Right ventricle myocardium inferior (tissue), 1 donor: ENCODE measurements at regions not wholly inside any gene's neighbourhood (a gene's known extent, or its start where the extent isn't known, plus 50 kb on each side); places are given as distances from the start of the nearest gene placed in this dataset.
"Not testable (repeated sequence)": the region's sequence is repeated elsewhere in the genome, so short reads cannot be mapped to it uniquely, and the experiment has no call there.

Experiments used
- ATAC-seq: fragments of 200-7000 bp; cut with Tn5 transposase; one replicate; pipeline ENCODE4 v1.9.1; 2020; ENCODE audit warnings: mild to moderate bottlenecking, moderate library complexity
- DNase-seq: peaks from one replicate; pipeline ENCODE4 v3.0.0; 2021; ENCODE audit errors: missing footprints
- intact Hi-C: fragments of 100-400 bp; cut with DNase I; formaldehyde crosslinking; loops from one replicate; pipeline ENCODE4 v1.11.0; 2022
- donor health status: DM: no; HTN: yes; CAD: no; lungs with severe emphysema.

- no peak for ATAC-seq
- intact Hi-C loops: no loop called here
Measured at GRCh38 chr18:10168477-10168876, 254.7 kb downstream of the VAPA start.

GRCh38 chr18:10169064-10169562 lies 255.3 kb downstream of the VAPA start:
- DNase-seq (no peak), ATAC-seq (no peak)
- intact Hi-C loops: no loop called here

More at GRCh38 chr18:10168477-10168876, 254.7 kb downstream of the VAPA start:
- no peak for DNase-seq

- intact Hi-C loops: no loop called here
- ATAC-seq (no peak), DNase-seq (no peak)
Measured at GRCh38 chr18:10169814-10170213, 256.0 kb downstream of the VAPA start.

DNA sequence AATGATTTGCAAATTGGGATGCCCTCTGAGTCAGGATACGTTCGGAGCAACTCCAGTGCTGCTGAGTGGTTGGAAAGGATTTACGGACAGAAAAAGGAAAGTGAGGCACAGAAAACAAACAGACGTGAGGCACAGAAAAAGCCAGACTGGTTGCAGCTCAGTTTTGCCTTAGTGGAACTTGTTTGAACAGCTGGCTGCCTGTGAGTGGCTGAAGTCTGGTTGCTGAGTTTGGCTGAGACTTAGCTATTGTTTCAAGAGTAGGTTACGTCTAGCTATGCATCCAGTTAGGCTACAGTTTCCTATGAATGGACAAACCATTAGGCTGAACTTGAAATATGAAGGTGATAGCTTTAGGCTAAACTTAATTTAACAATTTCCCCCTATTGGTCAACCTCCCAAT lies 256.6 kb downstream of the VAPA start:
- DNase-seq (no peak), ATAC-seq (no peak)
- intact Hi-C loops: no loop called here

- intact Hi-C loops: not testable (repeated sequence)
Measured at GRCh38 chr18:10175333-10175732, 261.5 kb downstream of the VAPA start.

GRCh38 chr18:10179326-10179725 lies 265.5 kb downstream of the VAPA start:
- intact Hi-C loops, DNase-seq, ATAC-seq: not testable (repeated sequence)

More at GRCh38 chr18:10175333-10175732, 261.5 kb downstream of the VAPA start:
- not testable (repeated sequence) for DNase-seq, ATAC-seq

- no peak for ATAC-seq
Measured at GRCh38 chr18:10182009-10182624, 268.3 kb downstream of the VAPA start.

DNA sequence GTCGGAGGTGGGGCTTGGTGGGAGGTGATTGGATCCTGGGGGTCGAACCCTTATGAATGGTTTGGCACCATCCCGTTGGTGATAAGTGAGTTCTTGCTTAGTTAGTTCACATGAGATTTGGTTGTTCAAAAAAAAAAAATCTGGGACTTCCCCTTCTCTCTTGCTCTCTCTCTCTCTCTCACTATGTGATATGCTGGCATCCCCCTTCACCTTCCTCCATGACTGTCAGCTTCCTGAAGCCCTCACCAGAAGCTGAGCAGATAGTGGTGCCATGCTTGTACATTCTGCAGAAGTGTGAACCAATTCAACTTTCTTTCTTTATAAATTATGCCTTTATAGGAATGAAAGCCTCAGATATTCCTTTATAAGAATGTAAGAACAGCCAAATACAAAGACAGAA lies 269.7 kb upstream of the APCDD1 start:
- no peak for ATAC-seq
- no peak for DNase-seq
- intact Hi-C loops: loop anchor here (5.0 kb wide), 1 partner anchor 142 kb away; no protein-coding TSS in a partner anchor

More at GRCh38 chr18:10182009-10182624, 268.3 kb downstream of the VAPA start:
- no peak for DNase-seq
- intact Hi-C loops: no loop called here

- ATAC-seq (peak; percentile 92), DNase-seq (no peak)
- intact Hi-C loops: loop anchor here (5.0 kb wide), 1 partner anchor 147 kb away; no protein-coding TSS in a partner anchor
Measured at GRCh38 chr18:10188971-10189810, 265.2 kb upstream of the APCDD1 start.

GRCh38 chr18:10190564-10190963 lies 263.9 kb upstream of the APCDD1 start:
- DNase-seq (no peak), ATAC-seq (no peak)
- intact Hi-C loops: no loop called here

- ATAC-seq: no peak
- intact Hi-C loops: no loop called here
- no peak for DNase-seq
Measured at GRCh38 chr18:10193444-10193843, 261.0 kb upstream of the APCDD1 start.

- no peak for DNase-seq
- intact Hi-C loops: no loop called here
- ATAC-seq: no peak
Measured at GRCh38 chr18:10194592-10194991, 259.8 kb upstream of the APCDD1 start.

DNA sequence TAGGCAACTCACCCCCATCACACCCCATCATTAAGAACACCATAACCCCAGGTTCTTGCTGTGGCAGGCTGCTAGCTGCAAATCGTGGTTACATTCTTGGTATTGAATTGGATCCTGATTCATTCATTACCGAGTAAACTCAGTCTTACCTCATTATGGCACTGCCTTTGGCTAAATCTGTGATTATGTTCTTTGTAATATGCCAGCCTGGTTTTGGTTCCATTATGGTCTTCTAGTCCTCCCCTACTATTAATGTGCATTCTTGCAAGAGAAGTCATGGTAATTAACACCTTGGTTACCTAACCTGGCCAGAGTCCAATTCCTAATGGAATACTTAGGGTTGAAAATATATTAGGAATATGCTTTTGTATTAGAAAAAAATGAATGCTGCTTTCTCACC lies 258.9 kb upstream of the APCDD1 start:
- ATAC-seq: no peak
- DNase-seq: no peak
- intact Hi-C loops: no loop called here

DNA sequence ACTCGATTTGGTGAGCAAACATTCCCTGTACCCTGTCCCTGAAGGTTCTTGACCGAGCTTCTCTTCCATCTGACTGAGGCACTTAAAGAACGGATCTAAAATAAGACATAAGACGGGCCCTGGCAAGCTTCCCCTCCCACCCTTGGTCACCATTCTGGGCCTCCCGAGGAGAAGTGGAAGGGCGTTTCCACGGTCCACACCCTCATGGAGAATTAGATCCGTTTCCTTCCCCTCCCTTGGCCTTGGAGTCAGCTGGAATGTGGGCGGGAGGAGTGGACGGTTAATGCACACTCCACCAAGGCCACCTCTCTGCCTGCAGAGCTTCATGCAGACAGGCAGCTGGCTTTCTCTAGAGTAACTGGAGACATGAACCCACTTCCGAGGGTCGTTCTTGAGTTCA lies 257.3 kb upstream of the APCDD1 start:
- peak; percentile 43 for ATAC-seq
- intact Hi-C loops: no loop called here
- DNase-seq: no peak

DNA sequence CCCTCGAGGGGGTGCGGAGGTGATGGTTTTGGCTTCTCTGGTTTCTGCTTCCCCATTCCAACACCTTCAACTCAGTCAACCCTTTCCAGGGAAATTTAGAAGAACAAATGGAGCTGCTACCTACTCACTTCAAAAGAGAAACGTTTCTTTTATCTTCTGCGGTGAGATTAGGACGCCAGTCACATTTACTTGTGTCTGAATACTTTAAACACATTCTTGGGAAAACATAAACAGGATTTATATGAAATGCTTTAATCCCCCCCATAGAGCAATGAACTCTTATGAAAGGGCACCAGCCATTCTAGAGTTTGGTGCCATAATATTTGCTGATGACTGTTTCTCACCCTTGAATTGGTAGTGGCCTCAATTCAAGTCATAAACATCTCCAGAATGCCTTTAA lies 253.2 kb upstream of the APCDD1 start:
- DNase-seq (no peak), ATAC-seq (no peak)
- intact Hi-C loops: no loop called here

DNA sequence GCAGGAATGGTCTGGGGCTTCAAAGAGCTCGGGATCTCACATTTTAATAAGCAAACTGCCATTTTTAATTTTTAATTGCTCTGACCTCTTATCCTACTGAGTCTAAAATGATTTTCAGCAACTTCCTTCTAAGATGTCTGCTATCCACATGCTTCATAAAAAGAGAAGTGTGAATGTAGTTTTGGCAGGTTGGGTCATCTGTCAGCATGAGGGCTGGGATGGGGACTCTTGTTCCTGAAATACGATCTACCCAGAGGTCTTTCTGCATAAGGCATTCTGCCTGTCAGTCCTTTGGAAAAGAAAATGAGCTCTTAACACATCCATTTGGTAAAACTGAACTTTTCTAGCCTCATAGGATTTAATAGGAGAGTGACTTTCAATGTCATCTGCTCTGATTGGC lies 252.8 kb upstream of the APCDD1 start:
- ATAC-seq (no peak), DNase-seq (no peak)
- intact Hi-C loops: no loop called here

GRCh38 chr18:10202845-10203321 lies 251.6 kb upstream of the APCDD1 start:
- DNase-seq: no peak
- intact Hi-C loops: no loop called here
- ATAC-seq: no peak

DNA sequence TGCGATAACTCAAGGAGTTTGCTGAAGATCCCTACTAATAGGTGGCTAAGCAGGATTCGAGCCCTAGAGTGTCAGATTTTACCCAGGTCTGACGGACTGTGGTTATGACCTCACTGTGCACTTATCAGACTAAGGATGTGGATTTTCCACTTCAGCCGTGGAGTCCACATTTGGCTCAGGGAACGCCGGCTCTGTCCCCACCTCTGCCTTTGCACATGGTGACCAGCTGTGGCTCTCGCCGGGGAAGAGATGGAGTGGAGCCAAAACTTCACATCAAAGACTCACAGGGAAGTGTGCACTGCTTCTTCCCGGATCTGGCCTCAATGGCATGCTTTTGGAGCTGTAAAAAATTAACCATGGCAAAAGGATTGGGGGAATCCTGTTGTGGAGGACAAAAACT lies 249.3 kb upstream of the APCDD1 start:
- no peak for DNase-seq
- peak; percentile 61 for ATAC-seq
- intact Hi-C loops: no loop called here

DNA sequence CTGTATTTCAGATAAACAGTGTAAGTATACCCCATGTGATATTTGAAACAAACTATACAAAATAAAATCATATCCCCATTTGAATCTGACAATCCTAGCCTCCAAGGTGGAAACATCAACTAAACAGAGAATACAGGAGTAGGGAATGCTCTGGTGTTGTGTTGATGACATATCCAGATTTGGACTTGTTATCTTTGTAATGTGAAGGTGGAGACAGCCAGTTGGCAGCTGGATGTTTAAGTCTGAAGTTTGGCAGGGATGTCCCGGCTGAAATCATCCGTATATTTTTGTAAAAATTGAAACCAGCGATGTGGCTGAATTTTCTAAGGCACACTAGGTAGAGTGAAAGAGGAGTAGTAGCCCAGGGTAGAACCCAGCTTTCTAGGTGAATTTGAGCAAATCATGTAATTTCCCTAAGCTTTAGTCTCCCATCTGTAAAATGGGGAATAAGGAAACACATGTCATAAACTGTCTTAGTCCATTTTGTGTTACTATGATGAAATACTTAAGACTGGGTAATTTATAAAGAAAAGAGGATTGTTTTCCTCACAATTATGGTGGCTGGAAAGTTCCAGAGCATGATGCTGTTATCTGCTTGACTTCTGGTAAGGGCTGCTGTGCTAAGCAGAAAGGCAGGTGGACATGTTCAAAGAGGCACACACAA lies 246.6 kb upstream of the APCDD1 start:
- ATAC-seq (peak; percentile 58), DNase-seq (no peak)
- intact Hi-C loops: no loop called here
